Mononuclear cell (primary cell): ENCODE measurements at regions not wholly inside any gene's neighbourhood (a gene's known extent, or its start where the extent isn't known, plus 50 kb on each side); places are given as distances from the start of the nearest gene placed in this dataset.

Experiments used
- H3K27me3 ChIP-seq: 2 replicates; pipeline ENCODE4 v1.6.0; 2011; ENCODE audit warnings: low read length, control low read depth; ENCODE audit not compliant: insufficient read depth
- H3K4me1 ChIP-seq: 2 replicates; pipeline ENCODE4 v1.5.1; 2011; ENCODE audit warnings: mild to moderate bottlenecking, low read length, control low read depth; ENCODE audit not compliant: insufficient read depth
- H3K4me3 ChIP-seq: 2 replicates; pipeline ENCODE4 v1.5.1; 2011; ENCODE audit warnings: mild to moderate bottlenecking, low read length, moderate library complexity
- H3K9me3 ChIP-seq: 2 replicates; pipeline ENCODE4 v1.5.1; 2011; ENCODE audit warnings: low read depth, mild to moderate bottlenecking, control low read depth, low read length

- Histone ChIP-seq H3K4me1 (no peaks in the 10 kb centered on the region), H3K9me3 (no peaks in the 10 kb centered on the region), H3K4me3 (no peak overlapping the region), H3K27me3 (peaks cover 4% of the 10 kb centered on the region)
Observed at GRCh38 chr9:117882171-117882570, 178.0 kb downstream of the TLR4 start.

- H3K4me3 ChIP-seq = no peak overlapping the region
- no peaks in the 10 kb centered on the region for H3K4me1 ChIP-seq
- no peaks in the 10 kb centered on the region for H3K27me3 ChIP-seq
- no peaks in the 10 kb centered on the region for H3K9me3 ChIP-seq
Observed at GRCh38 chr9:117886616-117887015, 182.4 kb downstream of the TLR4 start.

- Histone ChIP-seq H3K4me3 (no peak overlapping the region), H3K9me3 (no peaks in the 10 kb centered on the region), H3K4me1 (no peaks in the 10 kb centered on the region), H3K27me3 (no peaks in the 10 kb centered on the region)
Observed at GRCh38 chr9:117887383-117887782, 183.2 kb downstream of the TLR4 start.

- Histone ChIP-seq H3K4me3 (no peak overlapping the region), H3K4me1 (no peaks in the 10 kb centered on the region), H3K27me3 (no peaks in the 10 kb centered on the region), H3K9me3 (no peaks in the 10 kb centered on the region)
Observed at GRCh38 chr9:117887941-117888340, 183.7 kb downstream of the TLR4 start.

- no peaks in the 10 kb centered on the region for H3K4me1 ChIP-seq
- H3K27me3 ChIP-seq = no peaks in the 10 kb centered on the region
- no peak overlapping the region for H3K4me3 ChIP-seq
- no peaks in the 10 kb centered on the region for H3K9me3 ChIP-seq
Observed at GRCh38 chr9:117903453-117903852, 199.2 kb downstream of the TLR4 start.

- H3K4me1 ChIP-seq = no peaks in the 10 kb centered on the region
- H3K27me3 ChIP-seq = no peaks in the 10 kb centered on the region
- H3K9me3 ChIP-seq = peaks cover 5% of the 10 kb centered on the region
- H3K4me3 ChIP-seq = no peak overlapping the region
Observed at GRCh38 chr9:117906763-117907162, 202.6 kb downstream of the TLR4 start.

- no peak overlapping the region for H3K4me3 ChIP-seq
- peaks cover 11% of the 10 kb centered on the region for H3K9me3 ChIP-seq
- H3K27me3 ChIP-seq = no peaks in the 10 kb centered on the region
- H3K4me1 ChIP-seq = no peaks in the 10 kb centered on the region
Observed at GRCh38 chr9:117907420-117907819, 203.2 kb downstream of the TLR4 start.

GRCh38 chr9:117916291-117916690 lies 212.1 kb downstream of the TLR4 start:
- no peaks in the 10 kb centered on the region for H3K27me3 ChIP-seq
- H3K9me3 ChIP-seq = peaks cover 14% of the 10 kb centered on the region
- no peaks in the 10 kb centered on the region for H3K4me1 ChIP-seq
- H3K4me3 ChIP-seq = no peak overlapping the region

GRCh38 chr9:117917873-117918272 lies 213.7 kb downstream of the TLR4 start:
- Histone ChIP-seq H3K4me3 (no peak overlapping the region), H3K27me3 (no peaks in the 10 kb centered on the region), H3K4me1 (no peaks in the 10 kb centered on the region), H3K9me3 (no peaks in the 10 kb centered on the region)

GRCh38 chr9:117919538-117919937 lies 215.3 kb downstream of the TLR4 start:
- Histone ChIP-seq H3K4me3 (no peak overlapping the region), H3K4me1 (no peaks in the 10 kb centered on the region), H3K27me3 (no peaks in the 10 kb centered on the region), H3K9me3 (no peaks in the 10 kb centered on the region)

GRCh38 chr9:117926031-117926658 lies 221.9 kb downstream of the TLR4 start:
- Histone ChIP-seq H3K9me3 (no peaks in the 10 kb centered on the region), H3K27me3 (no peaks in the 10 kb centered on the region), H3K4me1 (no peaks in the 10 kb centered on the region), H3K4me3 (no peak overlapping the region)

- Histone ChIP-seq H3K27me3 (no peaks in the 10 kb centered on the region), H3K9me3 (no peaks in the 10 kb centered on the region)
Observed at GRCh38 chr9:117927354-117927753, 223.2 kb downstream of the TLR4 start.

GRCh38 chr9:117929868-117930267 lies 225.7 kb downstream of the TLR4 start:
- H3K4me1 ChIP-seq = no peaks in the 10 kb centered on the region
- H3K27me3 ChIP-seq = no peaks in the 10 kb centered on the region
- no peak overlapping the region for H3K4me3 ChIP-seq
- H3K9me3 ChIP-seq = no peaks in the 10 kb centered on the region

More at GRCh38 chr9:117927354-117927753, 223.2 kb downstream of the TLR4 start:
- no peak overlapping the region for H3K4me3 ChIP-seq
- H3K4me1 ChIP-seq = no peaks in the 10 kb centered on the region

GRCh38 chr9:117932585-117932984 lies 228.4 kb downstream of the TLR4 start:
- Histone ChIP-seq H3K4me1 (no peaks in the 10 kb centered on the region), H3K27me3 (no peaks in the 10 kb centered on the region), H3K9me3 (no peaks in the 10 kb centered on the region), H3K4me3 (no peak overlapping the region)

- Histone ChIP-seq H3K9me3 (no peaks in the 10 kb centered on the region), H3K4me1 (no peaks in the 10 kb centered on the region), H3K4me3 (no peak overlapping the region), H3K27me3 (no peaks in the 10 kb centered on the region)
Observed at GRCh38 chr9:117936185-117937130, 232.3 kb downstream of the TLR4 start.
